GM20431 (cell line): ENCODE measurements at regions not wholly inside any gene's neighbourhood (a gene's known extent, or its start where the extent isn't known, plus 50 kb on each side); places are given as distances from the start of the nearest gene placed in this dataset.

Source experiments
- in situ Hi-C: fragments of 300-500 bp; cut with MseI, MboI; formaldehyde crosslinking; loops from one replicate; pipeline ENCODE4 v1.15.0; 2020; ENCODE audit warnings: low sequenced_read_pairs; ENCODE audit not compliant: unreplicated experiment

DNA sequence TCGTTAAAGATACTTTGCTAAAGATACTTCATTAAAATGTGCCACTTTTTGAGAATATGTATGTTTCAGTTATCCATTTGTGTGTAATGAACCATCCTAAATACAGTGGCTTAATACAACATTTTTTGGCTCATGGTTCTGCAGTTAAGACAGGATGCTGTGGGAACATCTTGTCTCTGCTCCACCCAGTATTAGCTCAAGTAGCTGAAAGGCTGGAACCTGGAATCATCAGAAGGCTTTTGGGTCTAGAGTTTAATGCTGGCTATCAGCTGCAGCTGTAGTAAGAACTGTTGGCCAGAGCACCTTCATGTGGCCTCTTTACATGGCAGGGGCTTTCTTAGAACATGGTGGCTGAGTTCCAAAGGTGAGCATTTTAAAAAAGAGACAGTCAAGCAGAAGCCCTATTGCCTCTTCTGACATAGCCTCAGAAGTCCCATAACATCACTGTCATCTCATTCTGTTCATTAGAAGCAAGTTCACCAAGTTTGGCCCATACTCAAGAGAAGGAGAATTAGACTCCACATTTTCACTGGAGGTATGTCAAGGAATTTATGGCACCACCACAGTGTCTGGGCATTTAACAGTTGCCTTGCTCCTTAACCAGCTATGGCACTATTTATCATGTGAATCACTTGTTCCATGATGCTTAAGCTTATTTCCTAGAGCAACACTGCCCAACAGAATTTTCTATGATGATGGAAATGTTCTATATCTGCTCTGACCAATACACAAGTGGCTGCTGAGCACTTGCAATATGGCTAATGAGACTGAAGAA lies 70.4 kb upstream of the PDZRN3 start:
- in situ Hi-C loops, result no loop called here

DNA sequence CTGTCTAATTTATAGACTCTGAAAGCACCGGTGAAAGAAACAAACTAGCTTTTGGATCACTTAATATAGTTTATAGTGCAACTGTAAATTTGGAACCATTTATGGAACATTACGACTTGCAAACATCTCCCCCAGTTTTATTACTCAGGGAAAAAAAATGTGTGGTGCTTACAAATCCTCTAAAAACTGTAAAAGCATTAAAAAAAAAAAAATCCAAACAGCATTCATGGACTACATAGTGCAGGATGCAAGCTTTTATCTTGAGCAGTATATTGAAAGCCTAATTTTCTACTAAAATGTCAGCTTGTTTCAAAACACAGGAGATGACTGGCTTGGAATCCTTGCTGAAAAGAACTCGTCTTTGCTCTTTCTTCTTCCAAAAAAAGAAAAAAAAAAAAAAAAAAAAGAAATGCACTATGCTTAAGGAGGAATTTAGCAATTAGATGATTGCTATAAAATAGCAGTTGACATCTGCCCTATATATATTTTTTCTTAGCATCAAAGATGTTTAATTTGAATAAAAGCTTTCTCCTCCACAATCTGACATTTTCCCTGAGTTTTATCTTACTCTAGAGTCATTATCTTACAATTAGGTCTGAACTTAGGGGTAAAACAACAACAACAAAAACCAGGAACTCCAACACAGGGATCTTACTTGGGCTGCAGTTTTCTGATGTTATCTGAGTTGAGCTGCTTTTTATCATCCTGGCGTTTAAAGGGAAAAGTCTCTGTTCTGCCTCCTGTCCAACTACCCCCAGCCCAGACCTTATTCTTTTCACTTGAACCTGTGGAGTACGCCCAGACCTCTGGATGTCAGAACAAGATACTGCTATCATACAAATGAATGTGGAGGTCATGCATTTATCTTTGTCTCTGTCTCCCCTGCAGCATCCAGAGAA lies 62.6 kb upstream of the PDZRN3 start:
- in situ Hi-C loops, result no loop called here

DNA sequence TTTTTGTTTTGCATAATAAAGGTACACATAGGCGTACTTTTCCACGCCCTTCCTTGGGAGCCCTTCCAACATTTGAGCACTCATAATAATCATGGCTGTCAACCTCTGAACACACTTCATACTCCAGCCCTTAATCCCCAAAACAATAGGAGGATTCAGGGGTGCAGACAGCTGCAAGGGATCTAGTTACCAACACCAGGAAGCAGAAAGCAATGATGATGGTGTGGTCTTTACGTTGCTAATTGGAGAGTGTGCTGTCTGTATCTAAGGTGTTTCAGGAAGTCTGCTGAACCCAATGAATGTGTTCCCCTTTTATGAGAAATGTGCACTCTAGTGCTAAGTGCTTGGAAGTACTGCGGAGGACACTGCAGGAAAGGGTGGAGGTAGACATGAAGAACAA lies 60.3 kb upstream of the PDZRN3 start:
- in situ Hi-C loops, result no loop called here

DNA sequence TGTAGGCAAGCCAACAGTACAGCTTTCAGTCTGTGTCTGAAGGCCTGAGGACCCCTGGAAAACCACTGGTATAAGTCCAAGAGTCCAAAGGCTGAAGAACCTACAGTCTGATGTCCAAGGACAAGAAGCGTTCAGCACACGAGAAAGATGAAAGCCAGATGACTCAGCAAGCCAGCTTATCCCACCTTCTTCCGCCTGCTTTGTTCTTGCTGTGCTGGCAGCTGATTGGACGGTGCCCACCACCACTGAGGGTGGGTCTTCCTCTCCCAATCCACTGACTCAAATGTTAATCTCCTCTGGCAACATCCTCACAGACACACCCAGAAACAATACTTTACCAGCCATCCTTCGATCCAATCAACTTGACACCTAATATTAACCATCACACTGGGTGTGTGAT lies 59.0 kb upstream of the PDZRN3 start:
- in situ Hi-C loops, result no loop called here

DNA sequence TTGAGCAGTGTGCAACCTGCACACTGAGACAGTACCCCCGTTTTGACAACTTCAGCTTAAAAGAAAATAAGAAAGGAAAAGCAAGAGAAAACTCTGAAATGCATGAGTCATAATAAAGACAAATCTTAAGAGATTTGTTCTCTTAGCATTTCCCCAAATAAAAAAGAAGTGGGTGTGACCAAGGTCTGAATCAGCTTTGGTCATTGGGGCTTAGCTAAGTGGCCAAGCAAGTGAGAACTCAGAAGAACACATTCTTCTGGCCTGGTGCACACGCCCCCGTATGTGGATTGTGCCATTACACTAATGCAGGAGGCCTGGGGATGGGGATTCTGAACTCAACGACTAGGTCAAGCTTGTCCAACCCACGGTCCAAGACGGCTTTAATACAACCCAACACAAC lies 56.9 kb upstream of the PDZRN3 start:
- in situ Hi-C loops, result no loop called here

DNA sequence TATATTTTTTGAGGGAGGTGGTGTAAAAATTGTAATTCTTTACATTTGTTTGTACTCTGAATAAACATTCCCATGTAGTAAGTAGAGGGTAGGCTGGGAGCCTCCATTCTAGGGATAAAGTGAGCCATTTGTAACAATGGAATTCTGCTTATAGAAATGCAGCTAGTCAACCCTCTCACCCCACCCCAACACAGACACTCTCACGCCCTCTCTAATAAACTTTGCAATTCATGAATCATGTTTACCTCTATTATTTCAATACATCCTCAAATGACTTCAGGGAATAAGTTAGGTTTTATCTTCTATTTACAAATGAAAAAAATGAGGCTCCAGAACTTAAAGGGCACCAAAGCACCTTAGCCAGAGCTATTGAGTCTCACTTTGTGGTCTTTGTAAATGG lies 56.5 kb upstream of the PDZRN3 start:
- in situ Hi-C loops, result no loop called here

DNA sequence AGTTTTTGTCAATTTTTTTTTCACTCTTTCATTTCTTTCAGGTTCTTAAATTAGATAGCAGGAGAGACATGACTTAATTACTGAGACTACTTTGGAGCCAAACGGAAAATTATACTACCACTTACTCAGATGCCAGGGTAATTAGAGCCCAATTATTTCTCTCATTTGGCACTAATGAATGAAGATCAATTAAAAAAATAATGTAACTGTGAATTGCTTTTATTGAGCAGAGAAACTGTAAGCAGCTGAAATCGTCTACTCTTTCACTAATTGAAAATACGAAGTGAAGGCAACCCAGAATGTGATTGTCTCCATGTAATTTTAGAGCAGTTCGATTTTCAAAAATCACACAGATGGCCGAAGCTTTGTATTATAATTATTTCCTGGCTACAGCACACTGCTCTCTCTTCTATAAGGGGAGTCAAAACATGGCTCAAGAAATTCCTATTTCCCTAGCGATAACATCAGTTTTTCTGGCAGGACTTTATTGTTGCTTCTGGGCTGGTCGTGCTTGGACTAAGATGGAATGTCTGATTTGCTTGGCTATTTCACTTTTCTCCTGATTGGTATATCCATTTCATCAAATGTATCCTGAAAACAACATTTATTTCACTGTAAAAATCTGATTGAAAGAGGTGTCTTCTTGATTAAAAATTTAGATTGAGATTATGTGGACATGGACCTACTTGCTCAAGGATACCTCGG lies 55.8 kb upstream of the PDZRN3 start:
- in situ Hi-C loops, result no loop called here

DNA sequence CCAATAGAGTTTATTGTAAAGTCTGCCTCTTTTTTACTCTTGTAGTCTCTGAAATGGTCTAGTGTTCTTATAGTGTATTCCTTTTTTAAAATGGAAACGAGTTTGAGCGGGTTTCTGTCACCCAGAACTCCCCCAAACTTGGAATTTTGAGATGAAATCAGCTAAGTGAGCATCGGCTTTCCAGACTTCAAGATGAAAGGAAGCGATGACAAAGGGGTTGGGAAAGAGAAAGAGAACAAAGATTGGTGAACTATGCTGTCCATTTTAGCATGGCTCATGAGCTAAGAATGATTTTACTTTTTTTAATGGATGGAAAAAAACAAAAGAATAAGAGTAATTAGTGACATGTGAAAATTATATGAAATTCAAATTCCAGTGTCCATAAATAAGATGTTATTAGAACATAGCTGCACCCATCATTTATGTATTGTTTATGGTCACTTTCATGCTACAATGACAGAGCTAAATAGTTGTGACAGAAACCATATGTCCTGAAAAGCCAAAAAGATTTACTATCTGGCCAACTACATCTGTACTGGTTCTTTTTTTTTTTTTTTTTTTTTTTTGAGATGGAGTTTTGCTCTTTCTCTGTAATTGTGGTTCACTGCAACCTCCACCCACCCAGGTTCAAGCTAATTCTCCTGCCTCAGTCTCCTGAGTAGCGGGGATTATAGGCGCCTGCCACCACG lies 52.7 kb upstream of the PDZRN3 start:
- in situ Hi-C loops, result no loop called here
